ENCODE measurements at regions not wholly inside any gene's neighbourhood (a gene's known extent, or its start where the extent isn't known, plus 50 kb on each side); places are given as distances from the start of the nearest gene placed in this dataset.

GRCh38 chr2:60230596-60230995 lies 322.9 kb downstream of the BCL11A start:
- CTCF ChIA-PET, result no interaction called here
- H3K36me3 ChIP-seq (ENCODE audit: control insufficient read depth, insufficient read depth, low read length), result no peaks in the 10 kb centered on the region
- no peak for DNase-seq (ENCODE audit: low read depth)
- H3K4me3 ChIP-seq (ENCODE audit: low read depth, low read length), result no peak overlapping the region
- TF ChIP-seq CTCF (IDR thresholded peaks at IDR 0.05; ENCODE audit: insufficient read depth, low read depth, low read length), result no peak
- H3K27me3 ChIP-seq (ENCODE audit: control insufficient read depth, insufficient read depth, low read length), result no peaks in the 10 kb centered on the region
- POLR2A ChIA-PET, result no interaction called here

GRCh38 chr2:60230037-60230436 lies 323.4 kb downstream of the BCL11A start:
- Histone ChIP-seq H3K36me3 (ENCODE audit: control insufficient read depth, insufficient read depth, low read length) (no peaks in the 10 kb centered on the region), H3K4me3 (ENCODE audit: low read depth, low read length) (no peak overlapping the region), H3K27me3 (ENCODE audit: control insufficient read depth, insufficient read depth, low read length) (no peaks in the 10 kb centered on the region)
- DNase-seq (ENCODE audit: low read depth), result no peak
- TF ChIP-seq CTCF (IDR thresholded peaks at IDR 0.05; ENCODE audit: insufficient read depth, low read depth, low read length), result no peak
- POLR2A ChIA-PET, result no interaction called here
- CTCF ChIA-PET, result no interaction called here

- Histone ChIP-seq H3K4me3 (ENCODE audit: low read depth, low read length) (no peak overlapping the region), H3K36me3 (ENCODE audit: control insufficient read depth, insufficient read depth, low read length) (no peaks in the 10 kb centered on the region), H3K27me3 (ENCODE audit: control insufficient read depth, insufficient read depth, low read length) (no peaks in the 10 kb centered on the region)
- CTCF ChIA-PET, result no interaction called here
- no peak for TF ChIP-seq CTCF (IDR thresholded peaks at IDR 0.05; ENCODE audit: insufficient read depth, low read depth, low read length)
- POLR2A ChIA-PET, result no interaction called here
- no peak for DNase-seq (ENCODE audit: low read depth)
Measured at GRCh38 chr2:60226943-60227342, 326.5 kb downstream of the BCL11A start.

GRCh38 chr2:60226191-60226590 lies 327.3 kb downstream of the BCL11A start:
- POLR2A ChIA-PET, result no interaction called here
- no peak for TF ChIP-seq CTCF (IDR thresholded peaks at IDR 0.05; ENCODE audit: insufficient read depth, low read depth, low read length)

GRCh38 chr2:60223859-60224258 lies 329.6 kb downstream of the BCL11A start:
- TF ChIP-seq CTCF (IDR thresholded peaks at IDR 0.05; ENCODE audit: insufficient read depth, low read depth, low read length), result no peak
- CTCF ChIA-PET, result no interaction called here
- DNase-seq (ENCODE audit: low read depth), result no peak
- H3K27me3 ChIP-seq (ENCODE audit: control insufficient read depth, insufficient read depth, low read length), result no peaks in the 10 kb centered on the region
- no peak overlapping the region for H3K4me3 ChIP-seq (ENCODE audit: low read depth, low read length)
- POLR2A ChIA-PET, result no interaction called here
- H3K36me3 ChIP-seq (ENCODE audit: control insufficient read depth, insufficient read depth, low read length), result no peaks in the 10 kb centered on the region

More at GRCh38 chr2:60226191-60226590, 327.3 kb downstream of the BCL11A start:
- no peak overlapping the region for H3K4me3 ChIP-seq (ENCODE audit: low read depth, low read length)
- DNase-seq (ENCODE audit: low read depth), result no peak
- no peaks in the 10 kb centered on the region for H3K27me3 ChIP-seq (ENCODE audit: control insufficient read depth, insufficient read depth, low read length)
- CTCF ChIA-PET, result interaction anchor here (0.6 kb wide), 1 partner anchor 105 kb away, joined by 3 read pairs; no protein-coding TSS in a partner anchor
- H3K36me3 ChIP-seq (ENCODE audit: control insufficient read depth, insufficient read depth, low read length), result no peaks in the 10 kb centered on the region
